IMR-90 (cell line): ENCODE measurements at regions not wholly inside any gene's neighbourhood (a gene's known extent, or its start where the extent isn't known, plus 50 kb on each side); places are given as distances from the start of the nearest gene placed in this dataset.
A peak's percentile ranks its signal among the peaks of the same experiment; 100 is the strongest.

Source experiments
- ATAC-seq: fragments of 200-7000 bp; cut with Tn5 transposase; 2 replicates; pipeline ENCODE4 v1.9.1; 2020; ENCODE audit warnings: low read depth, mild to moderate bottlenecking, moderate library complexity
- BruUV-seq: library from RNA; stranded (reverse); fragments of 400-500 nt; replicated peaks from 2 replicates; lab custom pipeline; 2021; lab: Mats Ljungman, UMichigan
- CTCF ChIA-PET: fragments of 300-600 bp; formaldehyde crosslinking; extraction: SDS; loops from one replicate; lab custom pipeline; 2021; ENCODE audit warnings: antibody characterized with exemption; lab: Yijun Ruan, JAX
- POLR2A ChIA-PET: fragments of 300-600 bp; sonication (Branson Sonifier 250); formaldehyde crosslinking; loops from one replicate; lab custom pipeline; 2022; ENCODE audit warnings: antibody characterized with exemption; ENCODE audit not compliant: unreplicated experiment; lab: Charles Lee
- DNase-seq: peaks from one replicate; pipeline ENCODE4 v3.0.0; 2013
- H2AFZ ChIP-seq: replicated peaks from 2 replicates; pipeline ENCODE3; 2013; ENCODE audit warnings: low read length, mild to moderate bottlenecking; ENCODE audit not compliant: poor library complexity
- H2AK5ac ChIP-seq: 2 replicates; pipeline ENCODE4 v1.6.1; 2013; ENCODE audit warnings: low read depth, low read length, inconsistent platforms
- H2AK9ac ChIP-seq: replicated peaks from 2 replicates; pipeline ENCODE3; 2013; ENCODE audit warnings: mild to moderate bottlenecking, low read depth, low read length, moderate library complexity; ENCODE audit not compliant: poor library complexity
- H2BK120ac ChIP-seq: 2 replicates; pipeline ENCODE4 v1.6.1; 2013; ENCODE audit warnings: low read depth, low read length, inconsistent platforms
- H2BK15ac ChIP-seq: 3 replicates; pipeline ENCODE4 v1.6.1; 2013; ENCODE audit warnings: low read depth, low read length, inconsistent platforms
- H2BK20ac ChIP-seq: 2 replicates; pipeline ENCODE4 v1.6.1; 2013; ENCODE audit warnings: low read depth, mild to moderate bottlenecking, inconsistent platforms, low read length, moderate library complexity
- H2BK5ac ChIP-seq: 2 replicates; pipeline ENCODE4 v1.6.1; 2013; ENCODE audit warnings: mild to moderate bottlenecking, low read depth, low read length, inconsistent platforms; ENCODE audit not compliant: poor library complexity, severe bottlenecking
- H3K14ac ChIP-seq: replicated peaks from 2 replicates; pipeline ENCODE4 v1.6.1; 2013; ENCODE audit warnings: low read depth, low read length, inconsistent platforms
- H3K18ac ChIP-seq: 2 replicates; pipeline ENCODE4 v1.6.1; 2013; ENCODE audit warnings: low read depth, low read length, control low read depth
- H3K23ac ChIP-seq: 2 replicates; pipeline ENCODE4 v1.6.1; 2013; ENCODE audit warnings: low read depth, low read length, inconsistent platforms
- H3K27ac ChIP-seq: 2 replicates; pipeline ENCODE4 v1.5.1; 2013; ENCODE audit warnings: mild to moderate bottlenecking, control low read depth, low read length; ENCODE audit not compliant: insufficient read depth
- H3K27me3 ChIP-seq: 2 replicates; pipeline ENCODE4 v1.6.1; 2013; ENCODE audit warnings: low read length; ENCODE audit not compliant: control insufficient read depth, insufficient read depth
- H3K36me3 ChIP-seq: 2 replicates; pipeline ENCODE4 v1.6.1; 2013; ENCODE audit warnings: low read length, mixed read lengths; ENCODE audit not compliant: control insufficient read depth, insufficient read depth
- H3K4ac ChIP-seq: 2 replicates; pipeline ENCODE4 v1.6.1; 2013; ENCODE audit warnings: low read depth, low read length, inconsistent platforms
- H3K4me1 ChIP-seq: 2 replicates; pipeline ENCODE4 v1.6.1; 2013; ENCODE audit warnings: low read length, mixed read lengths; ENCODE audit not compliant: control insufficient read depth, insufficient read depth
- H3K4me2 ChIP-seq: 2 replicates; pipeline ENCODE4 v1.6.1; 2013; ENCODE audit warnings: low read depth, mild to moderate bottlenecking, control low read depth, low read length, moderate library complexity
- H3K4me3 ChIP-seq: 2 replicates; pipeline ENCODE4 v1.5.1; 2013; ENCODE audit warnings: low read depth, mild to moderate bottlenecking, control low read depth, low read length, moderate library complexity; ENCODE audit not compliant: insufficient read depth
- H3K56ac ChIP-seq: 2 replicates; pipeline ENCODE4 v1.6.1; 2013; ENCODE audit warnings: low read length, inconsistent platforms; ENCODE audit not compliant: insufficient read depth; ENCODE audit errors: extremely low read depth
- H3K79me1 ChIP-seq, 2 experiments: 2 replicates each; pipeline ENCODE4 v1.6.1; 2013; ENCODE audit warnings: low read length in 2 of 2, inconsistent platforms in 1 of 2, low read depth in 1 of 2
- H3K9ac ChIP-seq: 2 replicates; pipeline ENCODE4 v1.6.1; 2013; ENCODE audit warnings: low read depth, low read length, control low read depth
- H3K9me1 ChIP-seq: 2 replicates; pipeline ENCODE4 v1.6.1; 2013; ENCODE audit warnings: low read length, inconsistent platforms; ENCODE audit not compliant: insufficient read depth
- H3K9me3 ChIP-seq: 2 replicates; pipeline ENCODE4 v1.6.1; 2013; ENCODE audit warnings: low read length; ENCODE audit not compliant: control insufficient read depth, insufficient read depth
- H4K20me1 ChIP-seq: 2 replicates; pipeline ENCODE4 v1.6.1; 2013; ENCODE audit warnings: low read length, inconsistent platforms; ENCODE audit not compliant: insufficient read depth
- H4K5ac ChIP-seq: 2 replicates; pipeline ENCODE4 v1.6.1; 2013; ENCODE audit warnings: mild to moderate bottlenecking, low read depth, low read length, control low read depth
- H4K8ac ChIP-seq, 2 experiments: 2 replicates each; pipeline ENCODE4 v1.6.1; 2013; ENCODE audit warnings: low read depth in 2 of 2, low read length in 2 of 2, control low read depth in 1 of 2, inconsistent platforms in 1 of 2
- H4K91ac ChIP-seq: 2 replicates; pipeline ENCODE4 v1.6.1; 2013; ENCODE audit warnings: low read depth, low read length, inconsistent platforms; ENCODE audit not compliant: insufficient read depth
- CHD1 ChIP-seq: IDR thresholded peaks from 2 replicates; pipeline ENCODE4 v1.6.1; 2012; ENCODE audit warnings: low read depth, low read length, improper control_type of control experiment
- MAZ ChIP-seq: IDR thresholded peaks from 2 replicates; pipeline ENCODE4 v1.6.1; 2012; ENCODE audit warnings: low read depth, mild to moderate bottlenecking, low read length, improper control_type of control experiment, moderate library complexity, borderline replicate concordance
- NFE2L2 ChIP-seq: fragments of 150-350 bp; IDR thresholded peaks from 2 replicates; pipeline ENCODE4 v1.6.1; 2016; ENCODE audit warnings: low read depth, mild to moderate bottlenecking, low read length
- POLR2A ChIP-seq: IDR thresholded peaks from 2 replicates; pipeline ENCODE4 v1.6.1; 2012; ENCODE audit warnings: mild to moderate bottlenecking, low read depth, low read length
- RAD21 ChIP-seq: IDR thresholded peaks from 2 replicates; pipeline ENCODE4 v1.6.1; 2012; ENCODE audit warnings: low read length, improper control_type of control experiment
- WGBS, 2 experiments: methylation state at CpG; one replicate each; pipeline versions ENCODE4 v1.1.5 to v1.1.7; 2013; ENCODE audit warnings: missing lambda C conversion rate in 2 of 2; ENCODE audit not compliant: insufficient read length in 1 of 2; ENCODE audit errors: extremely low coverage in 2 of 2; 5-methylcytosine and 5-hydroxymethylcytosine counted together
- dilution Hi-C: fragments of 300-500 bp; cut with HindIII; formaldehyde crosslinking; loops from one replicate; pipeline ENCODE4 v1.14.3; 2018; ENCODE audit warnings: low sequenced_read_pairs; ENCODE audit not compliant: unreplicated experiment
- in situ Hi-C: fragments of 300-500 bp; cut with MboI; formaldehyde crosslinking; loops from 3 replicates; pipeline ENCODE4 v1.14.3; 2019; ENCODE audit warnings: low sequenced_read_pairs, inconsistent platforms, mixed read lengths
- intact Hi-C: fragments of 100-400 bp; cut with micrococcal nuclease; formaldehyde crosslinking; loops from 2 replicates; pipeline ENCODE4 v1.10.0; 2022

DNA sequence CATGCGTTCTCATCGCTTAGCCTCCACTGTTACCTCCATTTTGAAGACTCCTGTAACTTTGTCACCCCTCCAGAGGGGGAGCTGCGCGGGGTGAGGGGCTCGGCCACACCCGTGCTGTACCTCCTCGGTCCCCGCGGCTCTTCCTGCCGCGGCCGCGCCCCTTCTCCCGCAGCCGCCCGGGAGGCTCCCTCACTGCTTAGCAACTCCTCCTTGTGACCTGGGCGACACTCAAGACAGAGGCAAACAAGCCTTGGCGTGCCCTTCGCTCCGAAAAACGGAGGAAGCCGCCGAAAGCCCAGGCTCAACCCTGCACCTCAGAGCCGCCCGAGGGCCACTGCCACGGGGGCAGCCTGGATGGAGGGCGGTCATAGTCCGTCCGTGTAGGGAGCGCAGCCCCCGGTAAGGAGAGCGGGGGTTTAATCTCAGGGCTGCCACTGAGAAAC, 494.3 kb downstream of the FOXO1 start:
- Histone ChIP-seq H3K23ac (no peak overlapping the region), H3K27ac (no peak overlapping the region), H2AK5ac (no peak overlapping the region), H3K4me2 (no peak overlapping the region), H3K18ac (no peak overlapping the region), H2BK120ac (no peak overlapping the region), H4K20me1 (no peaks in the 10 kb centered on the region), H2AFZ (peak overlapping the region; percentile 51), H2AK9ac (no peak overlapping the region), H3K4ac (no peak overlapping the region), H3K9me1 (no peaks in the 10 kb centered on the region), H3K4me1 (no peaks in the 10 kb centered on the region), H3K14ac (no peak overlapping the region), H3K9ac (no peak overlapping the region), H2BK20ac (no peak overlapping the region), H3K79me1 (no peaks in the 10 kb centered on the region), H3K4me3 (no peak overlapping the region), H4K91ac (no peak overlapping the region), H2BK15ac (no peak overlapping the region), H2BK5ac (no peak overlapping the region), H3K36me3 (no peaks in the 10 kb centered on the region), H4K8ac (no peak overlapping the region), H3K27me3 (no peaks in the 10 kb centered on the region), H3K56ac (no peak overlapping the region), H4K5ac (no peak overlapping the region), H3K9me3 (no peaks in the 10 kb centered on the region)
- ChIA-PET POLR2A (no interaction called here), CTCF (no interaction called here)
- in situ Hi-C loops (no loop called here), dilution Hi-C loops (no loop called here), intact Hi-C loops (no loop called here)
- BruUV-seq: no TSS peak
- TF ChIP-seq CHD1 (no peak), MAZ (no peak), RAD21 (no peak), POLR2A (no peak), NFE2L2 (no peak)
- DNase-seq (no peak), ATAC-seq (no peak)
- 7% methylated on average over 16 of the region's 32 CpGs; no CpG with 5 or more reads in 1 of the 2 experiments for WGBS, 2 experiments
